Glutamatergic neuron (in vitro differentiated cells): ENCODE measurements at regions not wholly inside any gene's neighbourhood (a gene's known extent, or its start where the extent isn't known, plus 50 kb on each side); places are given as distances from the start of the nearest gene placed in this dataset.
"Not testable (repeated sequence)": the region's sequence is repeated elsewhere in the genome, so short reads cannot be mapped to it uniquely, and the experiment has no call there.

Experiments
- DNase-seq: peaks from one replicate; pipeline ENCODE4 v3.0.0; 2022
- H3K27ac Mint-ChIP-seq: one replicate; pipeline ENCODE4 v1.8.0; 2020; ENCODE audit warnings: mild to moderate bottlenecking, mixed read lengths, inconsistent platforms; ENCODE audit not compliant: unreplicated experiment
- H3K27me3 Mint-ChIP-seq: one replicate; pipeline ENCODE4 v1.8.0; 2020; ENCODE audit warnings: mild to moderate bottlenecking, moderate library complexity, mixed read lengths, inconsistent platforms; ENCODE audit not compliant: unreplicated experiment
- H3K36me3 Mint-ChIP-seq: one replicate; pipeline ENCODE4 v1.8.0; 2020; ENCODE audit warnings: mild to moderate bottlenecking, mixed read lengths, inconsistent platforms; ENCODE audit not compliant: unreplicated experiment
- H3K4me1 Mint-ChIP-seq: one replicate; pipeline ENCODE4 v1.8.0; 2020; ENCODE audit warnings: mild to moderate bottlenecking, low read depth, mixed read lengths, inconsistent platforms; ENCODE audit not compliant: unreplicated experiment
- H3K4me3 Mint-ChIP-seq: one replicate; pipeline ENCODE4 v1.8.0; 2020; ENCODE audit warnings: mild to moderate bottlenecking, mixed read lengths, inconsistent platforms; ENCODE audit not compliant: unreplicated experiment
- H3K9me3 Mint-ChIP-seq: one replicate; pipeline ENCODE4 v1.8.0; 2020; ENCODE audit warnings: mild to moderate bottlenecking, moderate library complexity, mixed read lengths, inconsistent platforms; ENCODE audit not compliant: unreplicated experiment
- CTCF ChIP-seq: fragments of 200-600 bp; sonication (generic); IDR thresholded peaks from one replicate; pipeline ENCODE4 v1.5.0; 2021; ENCODE audit not compliant: partially characterized antibody, unreplicated experiment

GRCh38 chr2:428591-428990, 140.7 kb upstream of the ALKAL2 start:
- no peak overlapping the region for H3K4me3 Mint-ChIP-seq
- no peak for TF ChIP-seq CTCF
- peaks cover 5% of the 10 kb centered on the region for H3K27me3 Mint-ChIP-seq
- DNase-seq = no peak
- no peak overlapping the region for H3K27ac Mint-ChIP-seq
- H3K4me1 Mint-ChIP-seq = no peaks in the 10 kb centered on the region
- H3K36me3 Mint-ChIP-seq = no peaks in the 10 kb centered on the region
- H3K9me3 Mint-ChIP-seq = peaks cover 12% of the 10 kb centered on the region

- not testable (repeated sequence) for H3K4me1 Mint-ChIP-seq, H3K27me3 Mint-ChIP-seq, H3K36me3 Mint-ChIP-seq, H3K27ac Mint-ChIP-seq, DNase-seq, H3K4me3 Mint-ChIP-seq
- H3K9me3 Mint-ChIP-seq = peaks cover 15% of the 10 kb centered on the region
Measured at GRCh38 chr2:426696-427095, 138.8 kb upstream of the ALKAL2 start.

- Mint-ChIP-seq H3K36me3 (no peaks in the 10 kb centered on the region), H3K4me1 (no peaks in the 10 kb centered on the region), H3K4me3 (no peak overlapping the region), H3K9me3 (peaks cover 21% of the 10 kb centered on the region), H3K27ac (no peak overlapping the region), H3K27me3 (peaks cover 5% of the 10 kb centered on the region)
- TF ChIP-seq CTCF = no peak
- no peak for DNase-seq
Measured at GRCh38 chr2:425947-426346, 138.1 kb upstream of the ALKAL2 start.

GRCh38 chr2:425243-425642, 137.4 kb upstream of the ALKAL2 start:
- Mint-ChIP-seq H3K4me1 (no peaks in the 10 kb centered on the region), H3K9me3 (peaks cover 21% of the 10 kb centered on the region), H3K27ac (no peak overlapping the region), H3K36me3 (no peaks in the 10 kb centered on the region), H3K4me3 (no peak overlapping the region), H3K27me3 (peaks cover 5% of the 10 kb centered on the region)
- no peak for TF ChIP-seq CTCF
- no peak for DNase-seq

GRCh38 chr2:424306-425171, 136.6 kb upstream of the ALKAL2 start:
- Mint-ChIP-seq H3K27ac (no peak overlapping the region), H3K27me3 (peaks cover 5% of the 10 kb centered on the region), H3K4me1 (no peaks in the 10 kb centered on the region), H3K4me3 (no peak overlapping the region), H3K9me3 (peaks cover 21% of the 10 kb centered on the region), H3K36me3 (no peaks in the 10 kb centered on the region)
- no peak for DNase-seq
- no peak for TF ChIP-seq CTCF
